ENCODE measurements at regions not wholly inside any gene's neighbourhood (a gene's known extent, or its start where the extent isn't known, plus 50 kb on each side); places are given as distances from the start of the nearest gene placed in this dataset.
"Not testable (repeated sequence)": the region's sequence is repeated elsewhere in the genome, so short reads cannot be mapped to it uniquely, and the experiment has no call there.

- POLR2A ChIA-PET: no interaction called here
- Histone ChIP-seq H3K79me2 (ENCODE audit: insufficient read depth, low read depth, low read length) (no peaks in the 10 kb centered on the region), H3K36me3 (ENCODE audit: insufficient read depth, low read length) (no peaks in the 10 kb centered on the region), H2AFZ (ENCODE audit: low read length) (no peak overlapping the region), H3K4me3 (ENCODE audit: low read depth, low read length, poor library complexity, severe bottlenecking) (no peak overlapping the region), H3K4me1 (ENCODE audit: insufficient read depth, low read length, poor library complexity, severe bottlenecking) (no peaks in the 10 kb centered on the region), H3K9me2 (ENCODE audit: insufficient read depth, low read length) (no peaks in the 10 kb centered on the region), H4K20me1 (ENCODE audit: insufficient read depth, low read length) (no peaks in the 10 kb centered on the region), H3K9me3 (ENCODE audit: low read length) (no peaks in the 10 kb centered on the region), H3K27ac (ENCODE audit: low read depth, low read length, poor library complexity, severe bottlenecking) (no peak overlapping the region), H3K4me2 (ENCODE audit: low read length) (no peak overlapping the region)
- DNase-seq (ENCODE audit: low spot score): no peak
- TF ChIP-seq CTCF (conservative IDR thresholded peaks at IDR 0.05; ENCODE audit: low read length): no peak
- no peak for TF ChIP-seq EZH2phosphoT487 (IDR thresholded peaks at IDR 0.05; ENCODE audit: borderline replicate concordance, low read depth, low read length)
- CTCF ChIA-PET (ENCODE audit: unreplicated experiment): no interaction called here
- BruUV-seq (replicated peaks): no TSS peak
- intact Hi-C loops (cut with micrococcal nuclease; ENCODE audit: unreplicated experiment): no loop called here
Measured at GRCh38 chr9:74056023-74056422, 441.1 kb upstream of the RORB start.

- H3K4me2 ChIP-seq (ENCODE audit: low read length); H4K20me1 ChIP-seq (ENCODE audit: insufficient read depth, low read length); H3K27ac ChIP-seq (ENCODE audit: low read depth, low read length, poor library complexity, severe bottlenecking); DNase-seq (ENCODE audit: low spot score); H3K4me1 ChIP-seq (ENCODE audit: insufficient read depth, low read length, poor library complexity, severe bottlenecking); H2AFZ ChIP-seq (ENCODE audit: low read length); H3K9me3 ChIP-seq (ENCODE audit: low read length); POLR2A ChIA-PET; H3K9me2 ChIP-seq (ENCODE audit: insufficient read depth, low read length); H3K79me2 ChIP-seq (ENCODE audit: insufficient read depth, low read depth, low read length); intact Hi-C loops (cut with micrococcal nuclease; ENCODE audit: unreplicated experiment); H3K4me3 ChIP-seq (ENCODE audit: low read depth, low read length, poor library complexity, severe bottlenecking); CTCF ChIA-PET (ENCODE audit: unreplicated experiment); H3K36me3 ChIP-seq (ENCODE audit: insufficient read depth, low read length); BruUV-seq (replicated peaks): not testable (repeated sequence)
Measured at GRCh38 chr9:74057051-74057450, 440.1 kb upstream of the RORB start.

- ChIA-PET POLR2A (interaction anchor here (0.7 kb wide), 1 partner anchor 383 kb away, joined by 3 read pairs; no protein-coding TSS in a partner anchor), CTCF (ENCODE audit: unreplicated experiment) (no interaction called here)
- no peaks in the 10 kb centered on the region for H3K79me2 ChIP-seq (ENCODE audit: insufficient read depth, low read depth, low read length)
- no peak for TF ChIP-seq CTCF (conservative IDR thresholded peaks at IDR 0.05; ENCODE audit: low read length)
- no peak for TF ChIP-seq EZH2phosphoT487 (IDR thresholded peaks at IDR 0.05; ENCODE audit: borderline replicate concordance, low read depth, low read length)
- no peaks in the 10 kb centered on the region for H3K9me3 ChIP-seq (ENCODE audit: low read length)
- no peak overlapping the region for H2AFZ ChIP-seq (ENCODE audit: low read length)
- no peak overlapping the region for H3K4me2 ChIP-seq (ENCODE audit: low read length)
- BruUV-seq (replicated peaks): no TSS peak
- H4K20me1 ChIP-seq (ENCODE audit: insufficient read depth, low read length): no peaks in the 10 kb centered on the region
- H3K36me3 ChIP-seq (ENCODE audit: insufficient read depth, low read length): no peaks in the 10 kb centered on the region
- H3K27ac ChIP-seq (ENCODE audit: low read depth, low read length, poor library complexity, severe bottlenecking): no peak overlapping the region
- H3K4me3 ChIP-seq (ENCODE audit: low read depth, low read length, poor library complexity, severe bottlenecking): no peak overlapping the region
- DNase-seq (ENCODE audit: low spot score): no peak
- H3K9me2 ChIP-seq (ENCODE audit: insufficient read depth, low read length): no peaks in the 10 kb centered on the region
- intact Hi-C loops (cut with micrococcal nuclease; ENCODE audit: unreplicated experiment): no loop called here
- no peaks in the 10 kb centered on the region for H3K4me1 ChIP-seq (ENCODE audit: insufficient read depth, low read length, poor library complexity, severe bottlenecking)
Measured at GRCh38 chr9:74064702-74065101, 432.4 kb upstream of the RORB start.

All from OCI-LY7 (cell line).